Natural killer cell (primary cell): ENCODE measurements at regions not wholly inside any gene's neighbourhood (a gene's known extent, or its start where the extent isn't known, plus 50 kb on each side); places are given as distances from the start of the nearest gene placed in this dataset.

ENCODE experiments used
- ATAC-seq, 3 donors: fragments of 150-1000 bp in 2 of 3; fragments of 200-7000 bp in 1 of 3; cut with Tn5 transposase; 1 replicate in 1 of 3; 2 replicates in 2 of 3; pipeline ENCODE4 v1.10.0; 2021; ENCODE audit warnings: mild to moderate bottlenecking in 2 of 3, moderate library complexity in 2 of 3
- DNase-seq, 2 donors: peaks; one replicate each; pipeline versions ENCODE4 v3.0.0 to v3.0.0-alpha.2; 2013 to 2021; ENCODE audit warnings: mixed read lengths in 1 of 2
- H3K27ac ChIP-seq: one replicate; pipeline ENCODE4 v1.5.1; 2013; ENCODE audit warnings: mild to moderate bottlenecking, low read length
- H3K27me3 ChIP-seq: one replicate; pipeline ENCODE4 v1.6.1; 2013; ENCODE audit warnings: low read length; ENCODE audit not compliant: control insufficient read depth, insufficient read depth
- H3K36me3 ChIP-seq: one replicate; pipeline ENCODE4 v1.6.1; 2013; ENCODE audit warnings: low read length; ENCODE audit not compliant: control insufficient read depth, insufficient read depth
- H3K4me1 ChIP-seq: one replicate; pipeline ENCODE4 v1.6.1; 2013; ENCODE audit warnings: low read length; ENCODE audit not compliant: control insufficient read depth, insufficient read depth
- H3K4me3 ChIP-seq: one replicate; pipeline ENCODE4 v1.5.1; 2013; ENCODE audit warnings: low read length
- H3K9me3 ChIP-seq: one replicate; pipeline ENCODE4 v1.6.1; 2013; ENCODE audit warnings: low read length; ENCODE audit not compliant: control insufficient read depth, insufficient read depth
- H3K27ac Mint-ChIP-seq, 2 donors: one replicate each; pipeline ENCODE4 v1.8.0; 2022; ENCODE audit warnings: mild to moderate bottlenecking in 2 of 2, mixed read lengths in 2 of 2, moderate library complexity in 1 of 2
- H3K27me3 Mint-ChIP-seq, 2 donors: one replicate each; pipeline ENCODE4 v1.8.0; 2022; ENCODE audit warnings: low read depth in 2 of 2, mixed read lengths in 2 of 2
- H3K36me3 Mint-ChIP-seq: one replicate; pipeline ENCODE4 v1.8.0; 2022; ENCODE audit warnings: mixed read lengths
- H3K4me1 Mint-ChIP-seq, 2 donors: one replicate each; pipeline ENCODE4 v1.8.0; 2022; ENCODE audit warnings: mixed read lengths in 2 of 2
- H3K4me3 Mint-ChIP-seq: one replicate; pipeline ENCODE4 v1.8.0; 2022; ENCODE audit warnings: mild to moderate bottlenecking, moderate library complexity, mixed read lengths
- H3K9me3 Mint-ChIP-seq, 2 donors: one replicate each; pipeline ENCODE4 v1.8.0; 2022; ENCODE audit warnings: mixed read lengths in 2 of 2
- intact Hi-C: fragments of 100-400 bp; cut with micrococcal nuclease; formaldehyde crosslinking; loops from one replicate; pipeline ENCODE4 v1.14.2; 2022
- TF ChIP-seq, protein P1 (sequence below): fragments of 200-600 bp; IDR thresholded peaks from one replicate; pipeline ENCODE4 v1.8.0; 2022; ENCODE audit warnings: antibody characterized with exemption

- Mint-ChIP-seq H3K36me3 (no peaks in the 10 kb centered on the region), H3K9me3 (peaks cover 12 to 26% of the 10 kb centered on the region in 2 donors), H3K4me3 (no peak overlapping the region), H3K27me3 (no peaks in the 10 kb centered on the region), H3K4me1 (no peaks in the 10 kb centered on the region), H3K27ac (no peak overlapping the region)
- Histone ChIP-seq H3K4me3 (no peak overlapping the region), H3K27me3 (no peaks in the 10 kb centered on the region), H3K9me3 (peaks cover 3% of the 10 kb centered on the region), H3K4me1 (no peaks in the 10 kb centered on the region), H3K36me3 (no peaks in the 10 kb centered on the region), H3K27ac (no peak overlapping the region)
- TF ChIP-seq, protein P1, sequence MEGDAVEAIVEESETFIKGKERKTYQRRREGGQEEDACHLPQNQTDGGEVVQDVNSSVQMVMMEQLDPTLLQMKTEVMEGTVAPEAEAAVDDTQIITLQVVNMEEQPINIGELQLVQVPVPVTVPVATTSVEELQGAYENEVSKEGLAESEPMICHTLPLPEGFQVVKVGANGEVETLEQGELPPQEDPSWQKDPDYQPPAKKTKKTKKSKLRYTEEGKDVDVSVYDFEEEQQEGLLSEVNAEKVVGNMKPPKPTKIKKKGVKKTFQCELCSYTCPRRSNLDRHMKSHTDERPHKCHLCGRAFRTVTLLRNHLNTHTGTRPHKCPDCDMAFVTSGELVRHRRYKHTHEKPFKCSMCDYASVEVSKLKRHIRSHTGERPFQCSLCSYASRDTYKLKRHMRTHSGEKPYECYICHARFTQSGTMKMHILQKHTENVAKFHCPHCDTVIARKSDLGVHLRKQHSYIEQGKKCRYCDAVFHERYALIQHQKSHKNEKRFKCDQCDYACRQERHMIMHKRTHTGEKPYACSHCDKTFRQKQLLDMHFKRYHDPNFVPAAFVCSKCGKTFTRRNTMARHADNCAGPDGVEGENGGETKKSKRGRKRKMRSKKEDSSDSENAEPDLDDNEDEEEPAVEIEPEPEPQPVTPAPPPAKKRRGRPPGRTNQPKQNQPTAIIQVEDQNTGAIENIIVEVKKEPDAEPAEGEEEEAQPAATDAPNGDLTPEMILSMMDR: no peak
- DNase-seq (no peak), ATAC-seq (no peak)
- intact Hi-C loops: no loop called here
These were observed 187.6 kb upstream of the AGTR1 start for GRCh38 chr3:148510116-148510515.

GRCh38 chr3:148510561-148510960 is 187.1 kb upstream of the AGTR1 start:
- ATAC-seq (no peak), DNase-seq (no peak)
- Mint-ChIP-seq H3K4me1 (no peaks in the 10 kb centered on the region), H3K4me3 (no peak overlapping the region), H3K9me3 (peaks cover 12 to 28% of the 10 kb centered on the region in 2 donors), H3K27me3 (no peaks in the 10 kb centered on the region), H3K27ac (no peak overlapping the region), H3K36me3 (no peaks in the 10 kb centered on the region)
- TF ChIP-seq, protein P1: no peak
- H3K27me3 ChIP-seq: no peaks in the 10 kb centered on the region
- intact Hi-C loops: no loop called here
- H3K9me3 ChIP-seq: peaks cover 3% of the 10 kb centered on the region
- no peaks in the 10 kb centered on the region for H3K36me3 ChIP-seq
- no peak overlapping the region for H3K27ac ChIP-seq
- no peaks in the 10 kb centered on the region for H3K4me1 ChIP-seq
- no peak overlapping the region for H3K4me3 ChIP-seq

DNA sequence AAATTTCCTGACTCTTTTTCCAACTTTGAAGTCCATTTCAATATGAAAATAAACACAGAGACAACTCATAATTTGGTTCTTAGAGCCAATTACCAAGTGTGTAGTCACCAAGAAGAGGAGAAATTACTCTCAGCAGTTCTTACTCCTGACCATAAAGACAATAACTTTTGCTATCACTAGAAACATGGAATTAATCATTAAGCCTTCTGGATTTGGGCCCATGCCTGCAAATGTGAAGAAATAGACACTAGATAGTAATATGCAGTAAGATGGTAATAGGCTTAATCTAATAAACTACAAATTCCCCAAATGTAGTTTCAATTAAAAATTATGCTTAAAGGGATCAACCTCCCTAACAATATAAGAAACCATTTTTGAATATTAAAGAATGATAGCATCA is 185.1 kb upstream of the AGTR1 start:
- H3K36me3 ChIP-seq: no peaks in the 10 kb centered on the region

DNA sequence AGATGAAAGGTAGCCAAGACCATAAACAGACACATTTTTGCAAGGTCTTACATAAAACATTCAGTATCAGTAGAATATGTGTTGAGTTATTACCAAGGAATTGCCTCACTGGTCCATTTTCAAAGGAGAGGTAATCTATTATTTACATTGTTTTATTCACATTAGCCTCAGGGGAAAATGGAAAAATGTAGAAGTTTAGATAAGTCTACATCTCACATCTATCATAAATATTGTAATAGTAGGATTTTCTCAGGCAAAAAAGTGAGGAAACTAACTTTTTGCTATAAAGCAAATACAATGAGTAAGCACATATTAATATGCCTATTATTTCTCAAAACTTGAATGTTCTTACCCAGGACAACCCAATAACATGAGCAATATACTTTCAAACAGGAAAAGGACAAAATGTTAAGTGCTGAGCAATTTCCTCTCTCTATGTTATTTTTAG is 184.6 kb upstream of the AGTR1 start:
- intact Hi-C loops: no loop called here
- Histone ChIP-seq H3K27me3 (no peaks in the 10 kb centered on the region), H3K9me3 (no peaks in the 10 kb centered on the region), H3K4me1 (no peaks in the 10 kb centered on the region), H3K27ac (no peak overlapping the region), H3K36me3 (no peaks in the 10 kb centered on the region), H3K4me3 (no peak overlapping the region)
- H3K36me3 Mint-ChIP-seq: peaks cover 4% of the 10 kb centered on the region
- H3K9me3 Mint-ChIP-seq: peaks cover 15 to 25% of the 10 kb centered on the region in 2 donors
- DNase-seq (no peak), ATAC-seq (no peak)
- H3K4me1 Mint-ChIP-seq: no peaks in the 10 kb centered on the region
- no peaks in the 10 kb centered on the region for H3K27me3 Mint-ChIP-seq
- no peak overlapping the region for H3K27ac Mint-ChIP-seq
- no peak overlapping the region for H3K4me3 Mint-ChIP-seq
- TF ChIP-seq, protein P1: no peak

More for the DNA sequence above, 185.1 kb upstream of the AGTR1 start:
- H3K4me1 Mint-ChIP-seq: no peaks in the 10 kb centered on the region
- TF ChIP-seq, protein P1: no peak
- Histone ChIP-seq H3K4me3 (no peak overlapping the region), H3K27ac (no peak overlapping the region), H3K4me1 (no peaks in the 10 kb centered on the region), H3K27me3 (no peaks in the 10 kb centered on the region), H3K9me3 (no peaks in the 10 kb centered on the region)
- H3K27ac Mint-ChIP-seq: no peak overlapping the region
- DNase-seq: no peak
- intact Hi-C loops: no loop called here
- no peak for ATAC-seq
- H3K36me3 Mint-ChIP-seq: no peaks in the 10 kb centered on the region
- H3K9me3 Mint-ChIP-seq: peaks cover 11 to 25% of the 10 kb centered on the region in 2 donors
- H3K4me3 Mint-ChIP-seq: no peak overlapping the region
- H3K27me3 Mint-ChIP-seq: no peaks in the 10 kb centered on the region
